Mesendoderm (in vitro differentiated cells): ENCODE measurements at regions not wholly inside any gene's neighbourhood (a gene's known extent, or its start where the extent isn't known, plus 50 kb on each side); places are given as distances from the start of the nearest gene placed in this dataset.

ENCODE experiments used
- DNase-seq: peaks from one replicate; pipeline ENCODE4 v3.0.0; 2013
- H2AK5ac ChIP-seq: 2 replicates; pipeline ENCODE4 v1.6.1; 2013; ENCODE audit warnings: low read length, inconsistent platforms
- H2BK120ac ChIP-seq: 2 replicates; pipeline ENCODE4 v1.6.1; 2013; ENCODE audit warnings: low read depth, mild to moderate bottlenecking, low read length, moderate library complexity, mixed read lengths
- H2BK15ac ChIP-seq: replicated peaks from 2 replicates; pipeline ENCODE4 v1.6.1; 2013; ENCODE audit warnings: low read depth, mild to moderate bottlenecking, moderate library complexity
- H2BK5ac ChIP-seq: 2 replicates; pipeline ENCODE4 v1.6.1; 2013; ENCODE audit warnings: low read length, inconsistent platforms
- H3K18ac ChIP-seq: 2 replicates; pipeline ENCODE4 v1.6.1; 2013; ENCODE audit warnings: mild to moderate bottlenecking, low read length, mixed read lengths
- H3K23ac ChIP-seq: one replicate; pipeline ENCODE4 v1.6.1; 2013; ENCODE audit warnings: low read length
- H3K27ac ChIP-seq: 2 replicates; pipeline ENCODE4 v1.5.1; 2013; ENCODE audit warnings: low read depth, mild to moderate bottlenecking, inconsistent platforms, low read length, moderate library complexity
- H3K27me3 ChIP-seq: 2 replicates; pipeline ENCODE4 v1.6.1; 2013; ENCODE audit warnings: low read length, control low read depth, mild to moderate bottlenecking, inconsistent platforms; ENCODE audit not compliant: insufficient read depth, poor library complexity
- H3K36me3 ChIP-seq: 2 replicates; pipeline ENCODE4 v1.6.1; 2013; ENCODE audit warnings: low read length, inconsistent platforms; ENCODE audit not compliant: control insufficient read depth, insufficient read depth
- H3K4ac ChIP-seq: one replicate; pipeline ENCODE4 v1.6.1; 2013; ENCODE audit warnings: low read depth, mild to moderate bottlenecking, low read length, moderate library complexity
- H3K4me1 ChIP-seq: 2 replicates; pipeline ENCODE4 v1.6.1; 2013; ENCODE audit warnings: low read depth, low read length, inconsistent platforms; ENCODE audit not compliant: control insufficient read depth
- H3K4me2 ChIP-seq: 2 replicates; pipeline ENCODE4 v1.6.1; 2013; ENCODE audit warnings: low read length
- H3K4me3 ChIP-seq: 2 replicates; pipeline ENCODE4 v1.5.1; 2013; ENCODE audit warnings: mild to moderate bottlenecking, low read length
- H3K56ac ChIP-seq: one replicate; pipeline ENCODE4 v1.6.1; 2013; ENCODE audit warnings: low read length
- H3K79me1 ChIP-seq: 2 replicates; pipeline ENCODE4 v1.6.1; 2013; ENCODE audit warnings: low read length, inconsistent platforms
- H3K79me2 ChIP-seq: 2 replicates; pipeline ENCODE4 v1.6.1; 2013; ENCODE audit warnings: mild to moderate bottlenecking, low read length; ENCODE audit not compliant: control insufficient read depth, insufficient read depth
- H3K9ac ChIP-seq: 2 replicates; pipeline ENCODE4 v1.6.1; 2013; ENCODE audit warnings: low read length, inconsistent platforms
- H4K5ac ChIP-seq: one replicate; pipeline ENCODE4 v1.6.1; 2013; ENCODE audit warnings: low read length
- H4K8ac ChIP-seq: one replicate; pipeline ENCODE4 v1.6.1; 2013; ENCODE audit warnings: low read depth, mild to moderate bottlenecking, control low read depth, low read length, moderate library complexity
- WGBS: extraction: QIAGEN DNeasy Blood & Tissue Kit; methylation state at CpG from one replicate; pipeline ENCODE4 v1.1.7; 2013; ENCODE audit warnings: low lambda C conversion rate, missing lambda C conversion rate; ENCODE audit not compliant: insufficient coverage; ENCODE audit errors: extremely low coverage; 5-methylcytosine and 5-hydroxymethylcytosine counted together

GRCh38 chr2:8009010-8009597, 672.8 kb upstream of the ID2 start:
- H3K4me1 ChIP-seq = no peaks in the 10 kb centered on the region
- H3K36me3 ChIP-seq = no peaks in the 10 kb centered on the region
- WGBS = no CpG with 5 or more reads among the region's 11 CpGs
- H2BK120ac ChIP-seq = no peak overlapping the region
- DNase-seq = peak; percentile 53
- no peak overlapping the region for H3K4me2 ChIP-seq
- H3K56ac ChIP-seq = no peak overlapping the region
- H2BK5ac ChIP-seq = no peak overlapping the region
- no peak overlapping the region for H3K27ac ChIP-seq
- no peak overlapping the region for H2AK5ac ChIP-seq
- H3K79me1 ChIP-seq = no peaks in the 10 kb centered on the region
- no peak overlapping the region for H4K5ac ChIP-seq
- no peak overlapping the region for H2BK15ac ChIP-seq
- H3K18ac ChIP-seq = no peak overlapping the region
- no peak overlapping the region for H4K8ac ChIP-seq
- no peaks in the 10 kb centered on the region for H3K79me2 ChIP-seq
- H3K4ac ChIP-seq = no peak overlapping the region
- no peak overlapping the region for H3K23ac ChIP-seq
- H3K27me3 ChIP-seq = no peaks in the 10 kb centered on the region
- no peak overlapping the region for H3K9ac ChIP-seq
- no peak overlapping the region for H3K4me3 ChIP-seq

GRCh38 chr2:8015848-8016600, 665.8 kb upstream of the ID2 start:
- Histone ChIP-seq H3K4me1 (no peaks in the 10 kb centered on the region), H3K4ac (no peak overlapping the region), H4K8ac (no peak overlapping the region), H2BK15ac (no peak overlapping the region), H3K36me3 (no peaks in the 10 kb centered on the region), H3K56ac (no peak overlapping the region), H4K5ac (no peak overlapping the region), H2BK5ac (no peak overlapping the region), H3K79me2 (no peaks in the 10 kb centered on the region), H3K9ac (no peak overlapping the region), H3K18ac (no peak overlapping the region), H3K4me2 (no peak overlapping the region), H2BK120ac (no peak overlapping the region), H2AK5ac (no peak overlapping the region), H3K27ac (no peak overlapping the region), H3K4me3 (no peak overlapping the region), H3K79me1 (no peaks in the 10 kb centered on the region), H3K27me3 (no peaks in the 10 kb centered on the region), H3K23ac (no peak overlapping the region)
- no peak for DNase-seq
- whole genome bisulfite sequencing = no CpG with 5 or more reads among the region's 7 CpGs

- Histone ChIP-seq H3K23ac (no peak overlapping the region), H3K36me3 (no peaks in the 10 kb centered on the region), H3K56ac (no peak overlapping the region), H4K8ac (no peak overlapping the region), H3K4me1 (no peaks in the 10 kb centered on the region), H3K4ac (no peak overlapping the region), H2AK5ac (no peak overlapping the region), H3K9ac (no peak overlapping the region), H3K79me2 (no peaks in the 10 kb centered on the region), H2BK5ac (no peak overlapping the region), H3K4me3 (no peak overlapping the region), H3K4me2 (no peak overlapping the region), H3K18ac (no peak overlapping the region), H3K79me1 (no peaks in the 10 kb centered on the region), H4K5ac (no peak overlapping the region), H3K27me3 (no peaks in the 10 kb centered on the region), H3K27ac (no peak overlapping the region), H2BK15ac (no peak overlapping the region), H2BK120ac (no peak overlapping the region)
- WGBS = no CpG with 5 or more reads among the region's 4 CpGs
- DNase-seq = no peak
These were observed 665.2 kb upstream of the ID2 start for GRCh38 chr2:8016688-8017087.

- Histone ChIP-seq H3K23ac (no peak overlapping the region), H3K4me3 (no peak overlapping the region), H3K27ac (no peak overlapping the region), H4K5ac (no peak overlapping the region), H3K18ac (no peak overlapping the region), H3K56ac (no peak overlapping the region), H3K4me2 (no peak overlapping the region), H2BK5ac (no peak overlapping the region), H4K8ac (no peak overlapping the region), H3K9ac (no peak overlapping the region), H3K36me3 (no peaks in the 10 kb centered on the region), H2AK5ac (no peak overlapping the region), H2BK15ac (no peak overlapping the region), H3K4ac (no peak overlapping the region), H3K27me3 (no peaks in the 10 kb centered on the region), H3K4me1 (no peaks in the 10 kb centered on the region), H2BK120ac (no peak overlapping the region), H3K79me1 (no peaks in the 10 kb centered on the region), H3K79me2 (no peaks in the 10 kb centered on the region)
- no CpG with 5 or more reads among the region's 8 CpGs for whole genome bisulfite sequencing
- DNase-seq = no peak
These were observed 662.9 kb upstream of the ID2 start for GRCh38 chr2:8018956-8019355.

- Histone ChIP-seq H2BK120ac (no peak overlapping the region), H3K9ac (no peak overlapping the region), H3K18ac (no peak overlapping the region), H3K79me2 (no peaks in the 10 kb centered on the region), H2BK5ac (no peak overlapping the region), H3K4me1 (no peaks in the 10 kb centered on the region), H3K56ac (no peak overlapping the region), H3K79me1 (no peaks in the 10 kb centered on the region), H3K4me3 (no peak overlapping the region), H3K23ac (no peak overlapping the region), H3K36me3 (no peaks in the 10 kb centered on the region), H3K27me3 (no peaks in the 10 kb centered on the region), H2BK15ac (no peak overlapping the region), H2AK5ac (no peak overlapping the region), H3K27ac (no peak overlapping the region), H4K8ac (no peak overlapping the region), H3K4ac (no peak overlapping the region), H3K4me2 (no peak overlapping the region), H4K5ac (no peak overlapping the region)
- no peak for DNase-seq
- no CpG with 5 or more reads among the region's 8 CpGs for WGBS
These were observed 661.9 kb upstream of the ID2 start for GRCh38 chr2:8019934-8020333.

- H3K4me1 ChIP-seq = no peaks in the 10 kb centered on the region
- no peaks in the 10 kb centered on the region for H3K79me2 ChIP-seq
- no peak overlapping the region for H3K4me2 ChIP-seq
- no peak overlapping the region for H3K23ac ChIP-seq
- H2AK5ac ChIP-seq = no peak overlapping the region
- no peak overlapping the region for H4K8ac ChIP-seq
- no peak overlapping the region for H2BK5ac ChIP-seq
- H2BK120ac ChIP-seq = no peak overlapping the region
- no CpG with 5 or more reads among the region's 2 CpGs for WGBS
- H2BK15ac ChIP-seq = no peak overlapping the region
- no peak overlapping the region for H3K18ac ChIP-seq
- H3K56ac ChIP-seq = no peak overlapping the region
- H3K4ac ChIP-seq = no peak overlapping the region
- no peak overlapping the region for H3K27ac ChIP-seq
- no peaks in the 10 kb centered on the region for H3K27me3 ChIP-seq
- no peaks in the 10 kb centered on the region for H3K79me1 ChIP-seq
- H4K5ac ChIP-seq = no peak overlapping the region
- H3K36me3 ChIP-seq = no peaks in the 10 kb centered on the region
- no peak overlapping the region for H3K4me3 ChIP-seq
- H3K9ac ChIP-seq = no peak overlapping the region
- DNase-seq = no peak
These were observed 659.9 kb upstream of the ID2 start for GRCh38 chr2:8021921-8022320.
